HG02759 (cell line): ENCODE measurements at regions not wholly inside any gene's neighbourhood (a gene's known extent, or its start where the extent isn't known, plus 50 kb on each side); places are given as distances from the start of the nearest gene placed in this dataset.

Experiments
- ATAC-seq: cut with Tn5 transposase; IDR thresholded peaks from one replicate; pipeline ENCODE4 v1.9.1; 2021; ENCODE audit warnings: mild to moderate bottlenecking, moderate library complexity; ENCODE audit not compliant: unreplicated experiment

- no peak for ATAC-seq
Observed at GRCh38 chr1:63169057-63169456, 153.3 kb upstream of the FOXD3 start.

DNA sequence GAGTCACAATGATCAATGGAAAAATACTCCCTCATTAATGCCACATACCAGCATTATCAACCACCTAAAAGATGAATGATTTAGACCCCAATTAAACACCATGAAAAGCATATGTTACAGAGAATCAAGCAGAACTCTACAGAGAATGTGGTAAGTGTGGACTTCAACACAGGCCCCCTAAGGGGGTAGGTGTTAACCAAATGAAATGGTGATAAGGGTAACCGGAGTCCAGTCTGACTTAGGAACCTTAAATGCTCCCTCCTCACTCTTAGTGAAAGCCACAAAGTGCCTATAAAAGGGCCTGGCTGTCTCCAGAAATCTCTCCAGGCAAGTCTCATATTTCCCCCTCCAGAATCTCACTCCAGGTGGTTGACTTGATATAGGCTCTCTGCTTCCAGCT is 149.2 kb upstream of the FOXD3 start:
- no peak for ATAC-seq

- no peak for ATAC-seq
Observed at GRCh38 chr1:63189677-63190076, 132.7 kb upstream of the FOXD3 start.

GRCh38 chr1:63190171-63190570 is 132.2 kb upstream of the FOXD3 start:
- ATAC-seq = no peak

DNA sequence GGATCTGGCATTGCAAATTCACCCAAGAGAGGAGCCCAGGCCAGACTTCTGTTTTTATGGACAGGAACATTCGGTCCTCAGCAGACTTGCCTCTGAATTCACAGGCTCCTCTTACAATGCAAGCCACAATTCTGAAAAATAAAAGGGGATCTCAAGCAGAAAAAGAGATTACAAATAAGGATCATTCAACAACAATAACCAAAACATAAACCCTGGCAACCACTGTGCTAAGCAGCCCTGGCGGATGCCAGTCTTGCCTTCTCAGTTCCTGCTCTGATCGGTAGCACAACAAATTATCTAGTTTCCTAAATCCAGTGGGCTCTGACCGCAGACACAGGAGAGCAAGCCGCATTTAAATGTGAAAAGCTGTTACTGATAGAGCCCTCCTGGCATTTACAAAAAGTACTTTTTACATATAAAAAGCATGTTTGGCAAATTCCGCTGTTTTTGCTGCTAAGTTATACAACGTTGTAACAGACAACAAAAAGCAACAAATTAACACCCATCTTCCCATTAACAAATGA is 123.4 kb upstream of the FOXD3 start:
- ATAC-seq = no peak

DNA sequence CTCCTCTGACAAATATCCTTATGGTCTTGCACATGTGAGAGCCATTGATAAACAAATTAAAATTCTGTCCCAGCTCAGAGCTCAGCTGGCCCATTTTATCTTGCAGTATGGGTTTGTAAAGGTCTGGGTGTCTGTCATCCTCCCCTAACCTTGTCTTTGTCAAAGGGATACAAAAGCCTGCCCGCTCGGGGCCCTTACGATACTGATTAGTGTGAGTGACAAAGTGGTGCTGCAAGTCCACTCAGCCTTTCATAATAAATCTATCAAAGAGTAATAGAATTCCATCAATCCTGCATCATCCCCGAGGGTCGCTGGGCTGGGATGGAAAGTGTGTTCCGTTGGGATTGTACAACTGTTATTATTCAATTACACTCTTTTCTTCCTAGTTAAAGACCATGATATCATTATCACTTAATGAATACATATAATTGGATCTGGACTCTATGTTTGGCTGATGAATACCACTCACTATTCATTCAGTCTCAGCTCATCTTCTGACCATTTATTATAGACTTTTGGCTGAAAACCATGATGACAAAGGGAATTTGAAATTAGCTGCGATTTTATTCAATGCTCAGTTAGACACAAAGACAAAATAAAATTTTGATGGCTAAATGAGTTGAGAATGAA is 122.5 kb upstream of the FOXD3 start:
- ATAC-seq = no peak

DNA sequence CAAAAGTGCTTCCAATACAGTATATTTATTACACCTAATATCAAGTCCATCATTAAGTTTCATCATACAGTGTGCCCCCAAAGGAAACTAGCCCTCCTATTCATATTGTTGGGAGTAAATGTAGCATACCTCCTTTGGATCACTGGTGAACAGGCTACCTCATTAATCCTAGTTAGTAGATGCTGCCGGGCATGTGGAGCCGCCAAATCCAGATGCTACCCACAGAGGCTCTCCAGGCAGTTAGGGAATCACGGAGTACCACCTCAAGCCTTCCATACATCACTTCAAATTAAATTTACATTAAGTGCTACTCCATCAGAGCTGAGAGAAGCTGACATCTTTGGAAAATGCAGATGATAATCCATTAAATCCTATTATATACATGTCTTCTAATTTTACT is 121.7 kb upstream of the FOXD3 start:
- no peak for ATAC-seq

GRCh38 chr1:63203641-63204040 is 118.7 kb upstream of the FOXD3 start:
- ATAC-seq = no peak

DNA sequence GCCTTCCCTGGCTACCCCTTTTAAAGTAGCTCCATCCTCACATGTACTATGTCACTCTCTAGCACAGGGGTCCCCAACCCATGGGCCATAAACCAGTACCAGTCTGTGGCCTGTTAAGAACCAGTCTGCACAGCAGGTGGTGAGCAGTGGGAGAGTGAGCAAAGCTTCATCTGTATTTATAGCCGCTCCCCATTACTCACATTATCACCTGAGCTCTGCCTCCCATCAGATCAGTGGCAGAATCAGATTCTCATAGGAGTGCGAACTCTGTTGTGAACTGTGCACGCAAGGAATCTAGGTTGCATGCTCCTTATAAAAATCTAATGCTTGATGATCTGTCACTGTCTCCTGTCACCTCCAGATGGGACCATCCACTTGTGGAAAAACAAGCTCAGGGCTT is 116.6 kb upstream of the FOXD3 start:
- no peak for ATAC-seq

DNA sequence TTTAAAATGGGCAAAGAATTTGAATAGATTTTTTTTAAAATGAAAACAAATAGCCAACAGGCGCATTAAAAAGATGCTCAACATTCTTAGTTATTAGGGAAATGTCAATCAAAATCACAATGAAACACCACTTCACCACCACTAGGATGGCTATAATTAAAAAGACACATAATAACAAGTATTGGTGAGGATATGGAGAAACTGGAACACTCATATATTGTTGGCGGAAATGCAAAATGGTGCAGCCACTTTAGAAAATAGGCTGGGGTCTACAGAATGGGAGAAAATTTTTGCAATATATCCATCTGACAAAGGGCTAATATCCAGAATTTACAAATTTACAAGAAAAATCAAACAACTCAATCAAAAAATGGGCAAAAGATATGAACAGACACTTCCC is 107.8 kb upstream of the FOXD3 start:
- no peak for ATAC-seq

DNA sequence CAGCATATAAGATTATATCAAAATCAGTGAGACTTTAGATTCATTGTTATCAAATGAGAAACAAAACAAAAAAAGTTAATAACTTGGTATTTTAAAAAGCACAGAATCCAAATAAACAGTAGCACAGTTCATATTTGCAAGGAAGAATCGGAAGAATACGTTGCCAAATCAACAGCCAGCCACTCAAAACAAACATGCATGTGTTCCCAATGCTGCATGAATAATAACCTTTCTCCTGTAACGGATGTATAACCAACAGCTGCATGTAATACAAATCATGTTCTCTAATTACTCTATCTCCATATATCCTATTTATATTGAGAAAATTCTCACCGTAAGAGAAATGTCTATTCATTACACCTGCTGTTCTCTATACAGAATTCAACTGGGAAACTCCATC is 98.9 kb upstream of the FOXD3 start:
- ATAC-seq = no peak

GRCh38 chr1:63230722-63231121 is 91.6 kb upstream of the FOXD3 start:
- no peak for ATAC-seq

- ATAC-seq = no peak
Observed at GRCh38 chr1:63238721-63239120, 83.6 kb upstream of the FOXD3 start.

- ATAC-seq = no peak
Observed at GRCh38 chr1:63245186-63245585, 77.2 kb upstream of the FOXD3 start.

GRCh38 chr1:63248216-63248615 is 74.2 kb upstream of the FOXD3 start:
- ATAC-seq = no peak

- no peak for ATAC-seq
Observed at GRCh38 chr1:63255153-63255552, 67.2 kb upstream of the FOXD3 start.

DNA sequence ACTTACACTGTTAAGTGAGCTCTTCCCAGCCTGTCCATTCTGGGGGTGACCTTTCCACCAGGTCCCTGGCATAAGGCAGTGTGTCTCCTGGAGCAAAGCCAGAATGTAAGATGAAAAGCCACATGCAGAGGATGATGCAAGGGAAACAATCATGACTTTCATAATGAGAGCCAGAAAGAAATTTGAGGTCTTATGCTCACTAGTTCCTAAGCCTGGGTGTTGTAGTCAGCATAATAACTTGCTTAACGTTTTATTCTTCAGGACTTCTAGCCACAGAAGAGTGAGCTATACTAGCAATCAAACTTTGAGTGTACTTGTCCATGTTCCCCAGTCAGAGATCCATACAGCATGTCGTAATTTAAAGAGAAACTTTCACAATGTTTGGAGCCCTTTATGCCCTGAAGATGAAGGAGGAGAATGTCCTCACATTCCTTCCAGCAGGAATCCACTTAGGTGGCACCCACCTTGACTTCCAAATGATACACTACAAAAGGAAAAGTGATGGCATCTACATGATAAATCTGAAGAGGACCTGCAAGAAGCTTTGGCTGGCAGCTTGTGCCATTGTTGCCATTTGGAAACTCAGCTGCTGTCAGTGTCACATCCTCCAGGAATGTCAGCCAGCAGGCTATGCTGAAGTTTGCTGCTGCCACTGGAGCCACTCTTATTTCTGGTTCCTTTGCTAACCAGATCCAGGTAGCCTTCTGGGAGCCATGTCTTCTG is 60.5 kb upstream of the FOXD3 start:
- ATAC-seq = no peak

DNA sequence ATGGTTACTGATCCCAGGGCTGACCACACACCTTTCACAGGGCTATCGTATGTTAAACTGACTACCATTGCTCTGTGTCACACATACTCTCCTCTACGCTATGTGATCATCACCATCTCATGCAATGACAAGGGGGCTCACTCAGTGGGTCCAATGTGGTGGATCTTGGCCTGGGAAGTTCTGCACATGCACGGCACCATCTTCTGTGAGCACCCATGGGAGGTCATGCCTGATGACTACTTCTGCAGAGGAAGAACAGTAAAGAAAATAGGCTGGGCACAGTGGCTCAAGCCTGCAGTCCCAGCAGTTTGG is 60.0 kb upstream of the FOXD3 start:
- ATAC-seq = no peak

- no peak for ATAC-seq
Observed at GRCh38 chr1:63264161-63264560, 58.2 kb upstream of the FOXD3 start.

- no peak for ATAC-seq
Observed at GRCh38 chr1:63266857-63267256, 55.5 kb upstream of the FOXD3 start.

GRCh38 chr1:63268876-63269275 is 53.5 kb upstream of the FOXD3 start:
- no peak for ATAC-seq

DNA sequence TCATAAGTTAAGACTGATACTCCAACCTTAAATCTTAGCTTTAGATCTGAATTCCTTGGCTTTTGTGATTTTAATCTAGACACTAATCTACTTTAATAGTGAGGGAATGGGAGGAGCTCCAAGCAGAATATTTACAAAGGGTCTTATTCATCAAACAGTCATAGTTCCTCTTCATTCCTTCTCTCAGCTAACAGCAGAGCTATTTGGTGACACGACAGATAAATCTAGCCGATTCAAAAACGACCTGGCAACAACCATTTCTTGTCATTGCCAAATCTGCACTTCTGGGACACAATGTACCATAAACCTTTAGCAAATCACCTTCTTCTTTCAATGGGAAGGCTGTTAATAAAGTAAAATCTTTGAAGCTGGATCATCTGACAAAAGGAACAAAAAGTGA is 52.8 kb upstream of the FOXD3 start:
- no peak for ATAC-seq
